ENCODE measurements at regions not wholly inside any gene's neighbourhood (a gene's known extent, or its start where the extent isn't known, plus 50 kb on each side); places are given as distances from the start of the nearest gene placed in this dataset.

- no peak for TF ChIP-seq CTCF (IDR thresholded peaks at IDR 0.05; ENCODE audit: poor library complexity, severe bottlenecking)
- no peak for TF ChIP-seq REST (IDR thresholded peaks at IDR 0.05; ENCODE audit: borderline replicate concordance)
- no peak for TF ChIP-seq EP300 (conservative IDR thresholded peaks at IDR 0.05; ENCODE audit: poor library complexity, severe bottlenecking)
- TF ChIP-seq MXI1 (conservative IDR thresholded peaks at IDR 0.05; ENCODE audit: poor library complexity, severe bottlenecking), result no peak
- TF ChIP-seq SMC3 (conservative IDR thresholded peaks at IDR 0.05; ENCODE audit: poor library complexity), result no peak
- TF ChIP-seq EZH2 (IDR thresholded peaks at IDR 0.05; ENCODE audit: borderline replicate concordance, insufficient read depth, low read length, poor library complexity, severe bottlenecking), result no peak
- no peak for TF ChIP-seq POLR2AphosphoS5 (IDR thresholded peaks at IDR 0.05)
- no peak for TF ChIP-seq RAD21 (conservative IDR thresholded peaks at IDR 0.05)
Measured at GRCh38 chr4:12242354-12242753, 813.7 kb upstream of the HS3ST1 start.
